Activated T-cell treated with anti-CD3 and anti-CD28 coated beads, Interleukin-2, amount 50 U/mL, for 48 hours (primary cell): ENCODE measurements at regions not wholly inside any gene's neighbourhood (a gene's known extent, or its start where the extent isn't known, plus 50 kb on each side); places are given as distances from the start of the nearest gene placed in this dataset.

Experiments
- DNase-seq, 2 experiments: peaks; one replicate each; pipeline ENCODE4 v3.0.0-alpha.2; 2020

DNA sequence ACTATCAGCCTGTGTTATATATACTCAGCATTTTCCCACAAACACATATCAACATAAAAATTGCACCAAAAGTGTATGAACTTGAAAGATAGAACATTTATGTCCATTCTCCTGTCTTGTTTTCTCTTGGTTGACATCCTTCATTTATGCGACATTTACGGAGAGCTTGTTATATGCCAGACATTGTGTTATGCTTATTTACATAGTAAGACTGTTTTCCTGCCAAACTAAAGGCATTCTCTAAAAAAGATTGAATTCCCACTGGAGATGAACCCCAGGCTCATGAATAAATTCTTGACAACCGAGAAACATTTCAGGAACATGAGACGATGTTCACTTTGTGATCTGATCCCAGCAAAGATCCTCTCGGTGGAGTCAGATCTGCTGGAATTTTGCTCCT, 131.0 kb downstream of the RAP2A start:
- DNase-seq: no peak

DNA sequence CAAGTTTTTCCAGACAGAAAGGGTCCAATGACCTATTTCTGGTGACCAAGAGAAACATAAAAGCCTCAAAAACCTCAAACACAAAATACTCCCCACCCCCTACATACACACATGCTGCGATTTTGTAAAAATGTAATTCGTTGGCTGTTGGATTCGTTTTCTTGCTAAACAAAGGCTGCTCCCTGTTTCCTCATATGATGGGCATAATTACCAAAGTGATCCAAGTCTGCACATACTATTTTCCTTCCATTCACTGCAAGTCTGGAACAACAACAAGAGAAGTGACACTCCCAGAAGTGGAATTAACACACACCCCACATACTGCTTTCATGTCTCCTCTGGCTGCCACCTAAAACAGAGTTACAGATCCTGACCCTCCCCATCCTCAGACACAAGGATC, 131.9 kb downstream of the RAP2A start:
- no peak for DNase-seq

DNA sequence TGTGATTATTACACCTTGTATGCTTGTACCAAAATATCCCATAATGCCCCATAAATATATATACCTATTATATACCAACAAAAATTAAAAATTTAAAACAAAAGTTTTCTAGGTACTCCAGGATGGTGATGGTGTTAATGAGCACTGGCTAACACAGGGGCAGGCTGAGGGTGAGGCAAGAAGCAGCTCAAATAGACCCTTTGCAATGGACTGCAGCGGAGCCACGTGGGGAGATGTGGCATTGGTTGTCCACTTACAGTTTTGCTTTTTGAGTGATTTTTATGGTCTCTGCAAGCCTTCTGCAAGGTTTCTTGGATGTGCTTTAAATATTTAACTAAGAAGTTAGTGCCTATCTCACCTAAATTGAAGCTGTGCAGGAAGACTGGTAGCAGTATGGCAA, 132.9 kb downstream of the RAP2A start:
- DNase-seq: no peak

DNA sequence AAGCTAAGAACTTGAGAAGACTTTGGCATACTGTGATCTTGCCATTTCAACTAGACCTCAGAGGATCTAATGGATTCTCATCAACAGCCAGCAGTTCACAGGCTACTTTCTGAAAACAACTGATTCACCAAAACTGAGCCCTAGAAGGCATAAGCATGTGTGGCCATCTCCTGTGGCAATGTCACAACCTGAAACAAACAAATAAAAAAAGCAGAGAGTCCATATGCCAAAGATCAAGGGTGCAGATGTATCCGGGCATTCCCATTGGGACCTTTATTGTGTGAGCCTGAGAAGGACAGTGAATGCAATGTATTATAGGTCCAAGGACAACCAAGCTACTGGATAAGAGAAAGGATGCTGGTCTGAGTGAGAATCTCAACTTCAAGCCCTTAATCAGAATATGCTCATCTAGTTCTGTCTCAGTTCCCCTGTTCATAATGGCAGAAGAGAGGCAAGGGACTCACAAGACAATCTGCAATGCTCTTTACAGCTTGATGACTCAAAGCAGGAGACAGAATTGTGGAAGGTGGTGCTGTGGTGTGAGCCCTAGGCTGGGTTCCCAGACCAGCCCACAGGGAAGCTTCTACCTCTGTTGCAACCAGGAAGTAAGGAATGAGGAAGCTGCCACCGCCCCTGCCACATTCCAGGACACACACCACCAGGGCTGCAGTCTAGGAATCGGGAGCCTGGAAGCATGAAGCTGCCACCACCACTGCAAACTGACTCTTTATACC, 133.7 kb downstream of the RAP2A start:
- DNase-seq: no peak

DNA sequence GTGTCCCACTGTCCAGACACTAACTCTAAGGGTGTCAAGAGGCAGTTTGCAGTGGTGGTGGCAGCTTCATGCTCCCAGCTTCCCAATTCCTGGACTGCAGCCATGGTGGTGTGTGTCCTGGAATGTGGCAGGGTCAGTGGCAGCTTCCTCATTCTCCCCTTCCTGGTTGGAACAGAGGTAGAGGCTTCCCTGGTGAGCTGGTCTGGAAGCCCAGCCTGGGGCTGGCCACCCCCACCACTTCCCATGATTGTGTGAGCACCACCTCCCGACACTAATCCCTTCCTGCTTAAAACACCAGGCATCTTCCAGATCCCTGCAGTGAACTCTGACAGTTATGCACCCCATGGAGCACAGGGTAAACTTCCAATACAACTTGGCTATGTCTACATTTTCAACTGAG, 134.9 kb downstream of the RAP2A start:
- no peak for DNase-seq

DNA sequence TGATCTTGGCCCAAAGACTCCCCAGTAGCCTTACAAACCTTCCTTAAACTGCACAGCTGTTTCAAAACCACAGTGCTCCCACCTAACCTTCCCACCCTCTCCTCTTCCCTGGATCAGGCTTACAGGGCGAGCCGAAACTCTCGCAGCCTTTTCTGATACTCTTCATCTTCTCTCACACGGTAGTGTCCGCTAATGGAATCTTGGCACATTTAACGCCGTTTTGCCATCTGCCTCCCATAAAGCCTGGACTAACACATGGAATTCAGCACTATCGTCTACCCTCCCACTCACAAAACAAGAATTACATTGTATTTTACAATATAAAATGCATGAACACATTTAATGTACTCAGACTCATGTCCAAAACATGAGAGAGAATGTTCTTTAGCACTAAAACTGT, 135.9 kb downstream of the RAP2A start:
- DNase-seq: no peak

DNA sequence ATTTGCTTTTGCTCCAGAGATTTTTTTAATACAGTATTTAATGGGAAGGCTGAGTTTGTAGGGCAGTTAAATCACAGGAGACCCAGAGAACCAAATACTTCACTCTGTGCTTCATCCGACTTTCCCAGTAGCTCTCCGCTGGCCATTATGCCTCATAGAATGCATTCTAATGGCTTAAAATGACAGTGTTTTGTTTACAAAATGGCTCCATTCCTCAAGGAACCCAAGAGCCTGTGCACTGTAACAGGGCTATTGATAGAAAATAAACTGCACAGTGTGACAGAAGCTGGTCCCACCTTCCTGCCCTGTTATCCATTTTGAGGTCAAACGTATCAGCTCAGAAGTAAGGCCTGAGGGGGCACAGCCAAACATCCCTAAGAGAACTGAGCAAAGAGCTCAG, 136.5 kb downstream of the RAP2A start:
- DNase-seq: no peak

DNA sequence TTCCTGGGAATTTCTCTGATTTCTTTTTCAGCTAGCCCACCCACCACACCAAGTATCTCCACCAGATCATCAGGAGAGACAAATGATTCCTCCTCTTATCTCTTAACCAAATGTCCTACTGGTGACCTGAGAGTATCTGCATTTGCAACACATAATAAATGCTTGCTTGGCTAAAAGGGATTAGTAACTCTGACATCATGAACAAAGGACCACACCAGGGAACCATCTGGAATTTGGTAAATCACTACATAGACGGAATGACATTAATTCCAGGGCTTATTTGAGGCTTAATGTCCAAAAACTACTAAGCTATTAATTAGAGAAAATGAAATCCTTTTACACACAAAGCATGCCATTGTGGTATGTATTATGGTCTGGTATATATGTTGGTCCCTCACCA, 139.0 kb downstream of the RAP2A start:
- DNase-seq: no peak

DNA sequence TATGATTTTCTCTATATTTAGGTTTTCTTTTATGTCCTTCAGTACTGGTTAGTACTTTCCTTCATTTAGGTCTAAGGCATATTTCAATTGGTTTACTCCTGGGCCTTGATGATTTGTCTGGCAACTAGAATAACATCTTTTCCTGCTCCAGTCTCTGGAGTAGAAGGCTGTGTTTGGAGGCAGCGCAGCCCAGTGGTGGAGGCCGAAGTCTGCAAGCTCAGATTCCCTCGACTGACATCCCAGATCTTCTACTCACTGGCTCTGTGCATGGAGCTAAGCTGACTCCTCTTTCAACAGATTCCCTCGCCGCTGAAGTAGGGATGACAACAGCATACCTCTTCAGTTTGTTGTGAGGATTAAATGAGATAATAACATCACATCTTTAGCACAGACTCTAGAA, 141.0 kb downstream of the RAP2A start:
- no peak for DNase-seq

DNA sequence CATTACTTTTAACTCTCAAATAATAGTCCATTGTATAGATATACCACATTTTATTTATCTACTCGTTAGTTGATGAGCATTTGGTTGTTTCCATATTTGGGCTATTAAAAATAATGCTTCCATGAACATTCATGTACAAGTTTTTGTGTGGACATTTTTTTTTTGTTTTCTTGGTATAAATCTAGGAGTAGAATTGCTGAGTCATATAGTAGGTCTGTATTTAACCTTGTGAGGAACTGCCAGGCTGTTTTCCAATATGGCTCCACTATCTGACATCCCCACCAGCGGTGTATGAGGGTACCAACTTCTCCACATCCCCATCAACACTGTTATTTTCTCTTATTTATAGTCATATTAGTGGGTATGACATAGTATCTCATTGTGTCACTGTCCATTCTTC, 143.1 kb downstream of the RAP2A start:
- no peak for DNase-seq

DNA sequence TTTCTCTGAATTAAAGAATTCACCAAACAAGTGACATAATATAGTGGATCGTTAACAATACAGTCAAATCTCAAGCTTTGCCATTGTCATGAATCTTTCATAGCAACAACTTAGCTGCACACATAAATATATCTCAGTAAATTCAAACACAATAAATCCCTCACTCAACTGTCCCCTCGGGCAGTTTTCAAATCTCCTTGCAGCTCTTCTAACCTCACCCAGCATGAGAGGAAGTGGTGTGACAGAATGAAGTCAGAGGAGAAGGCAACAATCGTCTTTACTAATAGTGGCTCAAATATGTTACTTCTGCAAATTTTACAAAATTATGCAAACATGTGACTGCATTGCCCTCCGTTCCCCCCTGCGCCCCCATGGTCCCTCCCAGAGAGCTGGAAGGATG, 148.2 kb downstream of the RAP2A start:
- DNase-seq: no peak

DNA sequence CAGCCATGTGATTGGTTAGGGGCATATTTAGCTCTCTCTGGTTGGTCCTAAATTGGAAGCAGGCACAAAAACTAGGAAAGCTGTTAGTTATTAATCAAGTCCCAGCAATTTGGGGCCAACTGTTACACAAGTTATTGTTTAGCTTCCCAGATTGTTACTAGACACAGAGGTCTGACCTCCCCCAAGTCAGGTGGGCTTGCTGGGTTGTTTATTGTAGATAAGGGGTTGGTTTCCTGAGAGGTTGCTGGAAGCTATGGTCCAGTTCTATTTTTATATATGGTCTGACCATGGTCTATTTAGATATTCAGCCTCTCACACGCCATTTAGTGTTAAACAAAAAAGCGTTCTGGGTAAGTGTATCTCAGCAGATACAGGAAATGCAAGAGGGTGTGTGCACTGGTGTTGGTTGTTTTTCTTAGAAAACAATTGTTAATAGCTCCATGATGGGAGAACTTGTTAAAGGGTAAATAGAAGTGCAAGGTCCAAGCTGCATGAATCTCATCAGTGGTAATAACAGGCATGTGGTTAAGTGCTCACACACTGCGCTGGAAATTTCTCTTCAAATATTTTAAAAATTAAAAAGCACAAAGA, 150.0 kb downstream of the RAP2A start:
- DNase-seq: no peak

DNA sequence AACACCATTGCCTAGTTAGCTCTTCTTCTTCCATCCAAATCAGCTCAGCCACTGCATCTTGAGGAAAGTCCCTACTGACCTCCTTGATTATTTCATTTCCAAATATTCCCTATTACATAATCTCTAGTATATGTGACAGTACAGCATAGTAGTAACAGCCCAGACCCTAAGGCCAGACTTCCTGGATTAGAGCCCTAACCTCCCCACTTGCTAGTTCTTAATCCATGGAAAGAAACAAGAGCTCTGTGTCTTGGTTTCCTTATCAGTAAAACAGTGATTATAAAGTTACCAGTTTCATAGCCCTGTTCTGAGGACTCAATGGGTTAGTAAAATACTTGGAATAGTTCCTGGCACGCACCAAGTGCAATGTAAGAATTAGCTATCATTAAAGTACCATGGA, 153.0 kb downstream of the RAP2A start:
- DNase-seq: no peak

DNA sequence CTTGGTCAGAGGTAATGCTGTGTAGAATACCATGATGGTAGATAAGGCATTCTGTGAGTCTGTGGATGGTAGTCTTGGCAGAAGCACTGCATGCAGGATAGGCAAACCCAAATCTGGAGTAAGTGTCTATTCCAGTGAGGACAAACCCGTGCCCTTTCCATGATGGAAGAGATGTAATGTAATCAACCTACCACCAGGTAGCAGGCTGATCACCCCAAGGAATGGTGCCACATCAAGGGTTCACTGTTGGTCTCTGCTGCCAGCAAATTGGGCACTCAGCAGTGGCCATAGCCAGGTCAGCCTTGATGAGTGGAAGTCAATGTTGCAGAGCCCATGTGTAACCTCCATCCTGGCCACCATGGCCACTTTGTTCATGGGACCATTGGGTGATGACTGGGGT, 155.0 kb downstream of the RAP2A start:
- no peak for DNase-seq

DNA sequence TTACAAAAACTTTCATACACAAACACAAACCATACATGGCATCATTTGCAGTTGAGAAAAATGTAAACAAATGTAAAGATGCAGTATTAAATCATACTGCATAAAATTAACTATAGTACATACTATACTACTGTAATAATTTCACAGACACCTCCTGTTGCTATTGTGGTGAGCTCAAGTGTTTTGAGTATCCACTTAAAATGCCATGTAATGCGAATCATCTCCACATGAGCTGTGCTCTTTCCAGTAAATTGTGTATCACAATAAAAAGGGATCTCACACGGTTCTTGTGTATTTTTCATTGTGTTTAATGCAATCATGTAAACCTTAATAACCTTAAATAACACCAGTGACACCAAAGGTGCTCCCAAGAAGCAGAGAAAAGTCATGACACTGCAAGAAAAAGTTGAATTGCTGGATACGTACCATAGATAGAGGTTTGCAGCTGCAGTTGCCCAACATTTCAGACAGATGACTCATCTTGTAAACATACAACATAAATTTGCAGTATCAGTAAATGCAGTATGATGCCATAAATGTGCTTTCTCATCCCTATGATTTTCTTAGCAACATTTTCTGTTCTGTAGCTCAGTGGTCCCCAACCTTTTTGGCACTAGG, 166.6 kb downstream of the RAP2A start:
- no peak for DNase-seq

DNA sequence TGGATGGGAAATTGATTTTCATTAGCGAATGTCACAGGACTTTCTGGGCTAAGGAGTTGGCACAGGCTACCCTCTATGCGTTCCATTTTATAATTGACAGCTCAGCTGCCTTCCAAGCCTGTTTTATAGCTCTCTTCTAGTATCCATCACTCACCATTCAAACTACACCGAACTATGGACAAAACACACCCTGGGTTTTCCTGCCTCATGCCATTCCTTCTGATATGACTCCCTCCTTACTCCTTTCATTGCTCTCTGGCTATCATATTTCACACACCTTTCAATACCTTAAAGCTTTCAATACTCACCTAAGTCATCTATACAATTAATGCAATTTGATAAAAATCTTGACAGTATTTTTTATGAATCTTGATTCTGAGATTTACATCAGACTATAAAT, 181.3 kb downstream of the RAP2A start:
- no peak for DNase-seq

DNA sequence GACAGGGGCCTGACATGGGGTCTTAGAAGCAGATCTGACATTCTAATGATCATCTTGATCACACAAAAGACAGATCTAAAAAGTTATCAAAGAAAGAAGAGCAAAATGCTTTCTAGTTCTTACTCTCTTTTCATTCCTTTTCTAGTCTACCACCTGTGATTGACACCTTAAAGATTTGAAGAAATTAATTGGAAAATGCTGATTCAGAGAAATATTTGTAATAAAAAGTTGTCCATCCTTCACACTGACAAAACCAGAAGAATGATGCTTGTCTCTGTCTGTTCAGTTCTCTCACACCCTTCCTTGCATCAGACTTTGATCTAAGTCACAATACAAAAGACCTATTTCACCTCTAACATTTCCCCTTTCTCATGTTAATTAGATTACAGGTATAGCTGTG, 182.4 kb downstream of the RAP2A start:
- no peak for DNase-seq

DNA sequence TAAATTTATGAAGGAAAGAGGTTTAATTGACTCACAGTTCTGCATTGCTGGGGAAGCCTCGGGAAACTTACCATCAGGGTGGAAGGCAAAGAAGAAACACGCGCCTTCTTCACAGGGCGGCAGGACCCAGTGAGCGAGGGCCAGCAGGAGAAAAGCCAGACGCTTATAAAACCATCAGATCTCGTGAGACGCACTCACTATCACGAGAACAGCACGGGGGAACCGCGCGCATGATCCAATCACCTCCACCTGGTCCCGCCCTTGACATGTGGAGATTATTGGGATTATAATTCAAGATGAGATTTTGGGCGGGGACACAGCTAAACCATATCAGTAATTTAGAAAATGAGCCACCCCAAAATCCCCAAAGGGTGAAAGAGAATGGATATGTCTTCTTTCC, 187.1 kb downstream of the RAP2A start:
- no peak for DNase-seq

DNA sequence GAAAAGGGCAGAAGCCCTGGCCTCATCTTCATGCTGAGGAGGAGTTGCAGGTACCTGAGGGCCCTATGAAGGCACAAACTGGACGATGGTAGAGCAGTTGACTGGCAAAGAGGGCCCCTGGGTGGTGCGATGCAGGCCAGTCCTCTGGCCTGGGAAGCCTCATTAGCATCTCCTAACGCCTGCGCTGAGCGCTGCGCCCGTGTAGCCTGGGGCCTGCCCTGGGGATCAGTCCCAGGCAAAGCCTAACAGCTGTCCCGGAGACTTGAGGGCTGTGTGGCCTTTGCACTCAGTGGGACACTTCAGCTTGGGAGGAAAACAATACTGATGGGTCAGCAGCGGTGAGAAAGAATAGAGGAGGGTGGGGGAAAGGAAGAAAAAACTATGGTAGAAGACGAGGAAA, 187.7 kb downstream of the RAP2A start:
- no peak for DNase-seq

DNA sequence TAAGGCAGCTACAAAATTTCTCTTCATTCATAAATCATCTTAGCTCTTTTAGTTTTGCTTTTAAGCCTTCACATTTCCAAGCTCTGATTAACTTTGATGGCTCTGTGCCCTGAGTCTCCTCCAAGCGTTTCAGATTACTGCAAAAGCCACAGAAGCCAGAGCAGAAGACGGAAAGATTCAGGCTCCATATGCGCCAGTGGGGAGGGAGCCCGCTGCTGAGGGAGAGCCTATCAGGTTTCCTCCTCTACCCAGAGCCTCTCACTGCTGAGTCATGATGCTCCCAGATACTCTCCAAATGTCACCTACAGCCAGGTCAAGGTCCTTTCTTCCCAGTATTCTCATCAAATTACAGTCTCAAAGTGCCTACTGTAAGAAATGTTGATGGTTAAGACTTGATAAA, 193.6 kb downstream of the RAP2A start:
- DNase-seq: no peak

DNA sequence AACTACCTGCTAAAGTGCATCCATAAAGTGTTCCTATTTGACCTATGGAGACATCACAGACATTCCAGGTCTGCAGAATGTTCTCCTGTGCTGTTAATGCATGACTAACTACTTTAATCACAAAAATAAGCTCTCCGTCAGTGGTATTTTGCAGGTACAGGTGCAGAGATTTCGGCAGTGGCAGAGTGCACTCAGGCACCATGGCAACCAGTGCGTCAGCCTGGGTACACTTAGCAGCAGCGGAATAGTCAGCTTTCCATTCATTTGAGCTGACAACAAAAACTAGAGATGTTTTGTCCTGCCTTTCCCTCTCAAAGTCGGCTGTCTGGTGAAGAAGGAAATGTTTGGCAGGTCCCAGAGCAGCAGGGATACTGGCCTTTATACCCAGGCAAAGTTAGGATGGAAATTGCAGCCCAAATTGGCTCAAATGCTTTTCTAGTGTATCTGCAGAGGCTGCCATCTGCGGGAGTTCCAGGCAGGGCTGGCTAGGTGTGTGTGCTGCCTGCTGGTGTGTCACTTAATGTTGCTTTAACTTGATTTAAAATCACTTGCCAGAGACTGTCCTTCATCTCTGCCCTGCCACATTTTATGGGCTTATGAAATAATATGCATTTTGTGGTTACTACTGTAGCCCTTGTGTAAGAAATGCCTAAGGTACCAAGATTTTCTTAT, 195.8 kb downstream of the RAP2A start:
- DNase-seq: no peak

DNA sequence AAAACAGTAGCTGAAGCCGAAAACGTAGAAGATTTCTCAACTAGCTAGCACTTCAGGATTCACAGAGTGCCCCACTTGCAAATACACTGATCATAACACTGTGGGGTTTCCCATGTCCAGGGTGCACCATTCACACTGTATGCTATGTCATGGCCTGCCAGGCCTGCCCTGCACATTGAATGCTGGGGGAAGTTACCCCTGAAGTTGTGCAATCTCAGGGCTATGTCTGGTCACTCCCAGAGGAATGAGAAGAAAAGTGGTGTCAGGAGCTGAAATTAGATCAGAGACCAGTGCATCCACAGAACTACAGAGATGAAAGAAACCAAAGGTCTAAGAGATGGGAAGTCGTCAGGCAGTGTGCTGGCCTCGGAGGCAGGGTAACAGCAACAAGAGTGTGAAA, 196.8 kb downstream of the RAP2A start:
- DNase-seq: no peak

DNA sequence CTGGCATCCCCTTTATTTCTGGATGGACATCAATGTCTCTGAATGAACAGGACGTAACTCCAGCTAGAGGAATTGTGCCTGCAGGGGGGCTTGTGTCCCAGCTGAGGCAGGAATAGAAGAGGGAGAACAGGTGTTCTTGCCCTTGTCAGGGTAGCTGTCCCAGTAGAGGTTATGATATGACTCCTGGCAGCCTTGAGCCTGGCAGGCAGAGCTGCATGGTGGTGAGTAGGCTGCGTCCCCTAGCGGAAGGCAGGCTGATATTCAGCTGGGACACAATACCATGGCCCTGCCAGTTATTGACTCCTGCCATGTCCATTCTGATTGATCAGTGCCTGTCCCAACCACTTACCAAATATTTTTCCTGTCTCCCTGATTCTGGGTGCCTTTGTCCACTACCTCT, 197.2 kb downstream of the RAP2A start:
- DNase-seq: no peak

DNA sequence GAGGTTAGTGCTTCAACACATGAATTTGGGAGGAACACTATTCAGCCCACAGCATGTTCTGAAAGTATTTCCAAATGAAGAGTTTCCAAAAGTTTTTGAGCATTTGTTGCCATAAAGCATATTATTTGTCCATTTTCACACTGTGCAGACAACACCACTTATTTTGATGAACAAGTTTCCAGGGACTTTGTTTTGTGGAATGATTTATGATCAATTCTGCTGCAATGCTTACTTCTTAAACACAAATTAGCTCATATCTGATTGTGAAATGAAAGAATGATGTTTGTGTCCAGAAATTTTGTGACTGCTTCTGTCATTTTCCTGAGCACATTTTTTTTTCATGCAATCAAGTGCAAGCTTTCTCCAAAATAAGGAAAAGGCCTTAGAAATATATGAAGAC, 205.3 kb downstream of the RAP2A start:
- no peak for DNase-seq
